OCI-LY3 (cell line): ENCODE measurements at regions not wholly inside any gene's neighbourhood (a gene's known extent, or its start where the extent isn't known, plus 50 kb on each side); places are given as distances from the start of the nearest gene placed in this dataset.

Source experiments
- EZH2phosphoT487 ChIP-seq: fragments of 200-600 bp; shearing (Covaris generic); IDR thresholded peaks from 2 replicates; pipeline ENCODE4 v1.6.1; 2018; ENCODE audit warnings: antibody characterized with exemption, mixed run types, low read depth
- TF ChIP-seq, protein P1 (sequence below): fragments of 200-600, 300-600 bp; sonication (generic); IDR thresholded peaks from 2 replicates; pipeline ENCODE4 v1.5.1; 2014; ENCODE audit warnings: antibody characterized with exemption, low read length, low read depth

DNA sequence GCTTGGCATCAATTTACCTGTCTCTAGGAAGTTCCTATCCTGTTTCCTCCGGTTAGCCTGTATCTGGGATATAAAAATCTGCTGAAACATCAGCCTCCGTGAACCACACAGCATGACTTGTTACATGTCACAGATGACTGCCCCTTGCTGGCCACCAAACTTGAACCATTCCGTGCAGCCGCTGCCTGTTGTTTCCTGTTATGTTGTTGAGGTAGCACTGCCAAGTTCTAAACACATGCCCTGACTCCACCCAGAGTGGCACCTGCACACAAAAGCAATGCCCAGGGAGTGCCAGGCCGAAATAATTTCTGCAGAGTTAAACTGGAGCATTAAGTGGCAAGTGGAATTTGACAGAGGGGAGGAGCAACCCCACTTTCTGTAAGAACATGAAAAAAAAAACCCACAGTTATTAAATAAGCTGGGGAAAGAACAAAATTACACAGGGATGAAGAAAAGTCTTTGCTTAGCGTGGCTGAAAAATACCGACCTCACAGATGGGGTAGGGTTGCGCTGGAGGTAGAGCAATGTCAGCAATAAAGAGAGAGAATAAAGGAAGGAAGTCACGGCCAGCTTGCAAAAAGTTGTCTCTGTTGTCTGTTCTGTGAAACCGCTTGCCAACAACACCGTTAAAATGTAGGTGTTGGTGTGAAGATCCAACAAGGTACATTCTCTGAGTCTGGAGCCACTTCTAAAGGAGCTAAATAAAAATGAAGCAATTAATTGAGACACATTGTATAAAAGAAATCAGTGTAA is 174.6 kb upstream of the CDH13 start:
- TF ChIP-seq, protein P1, sequence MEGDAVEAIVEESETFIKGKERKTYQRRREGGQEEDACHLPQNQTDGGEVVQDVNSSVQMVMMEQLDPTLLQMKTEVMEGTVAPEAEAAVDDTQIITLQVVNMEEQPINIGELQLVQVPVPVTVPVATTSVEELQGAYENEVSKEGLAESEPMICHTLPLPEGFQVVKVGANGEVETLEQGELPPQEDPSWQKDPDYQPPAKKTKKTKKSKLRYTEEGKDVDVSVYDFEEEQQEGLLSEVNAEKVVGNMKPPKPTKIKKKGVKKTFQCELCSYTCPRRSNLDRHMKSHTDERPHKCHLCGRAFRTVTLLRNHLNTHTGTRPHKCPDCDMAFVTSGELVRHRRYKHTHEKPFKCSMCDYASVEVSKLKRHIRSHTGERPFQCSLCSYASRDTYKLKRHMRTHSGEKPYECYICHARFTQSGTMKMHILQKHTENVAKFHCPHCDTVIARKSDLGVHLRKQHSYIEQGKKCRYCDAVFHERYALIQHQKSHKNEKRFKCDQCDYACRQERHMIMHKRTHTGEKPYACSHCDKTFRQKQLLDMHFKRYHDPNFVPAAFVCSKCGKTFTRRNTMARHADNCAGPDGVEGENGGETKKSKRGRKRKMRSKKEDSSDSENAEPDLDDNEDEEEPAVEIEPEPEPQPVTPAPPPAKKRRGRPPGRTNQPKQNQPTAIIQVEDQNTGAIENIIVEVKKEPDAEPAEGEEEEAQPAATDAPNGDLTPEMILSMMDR = no peak
- no peak for TF ChIP-seq EZH2phosphoT487
